GM21515 (cell line): ENCODE measurements at regions not wholly inside any gene's neighbourhood (a gene's known extent, or its start where the extent isn't known, plus 50 kb on each side); places are given as distances from the start of the nearest gene placed in this dataset.

Experiments used
- ATAC-seq: cut with Tn5 transposase; IDR thresholded peaks from one replicate; pipeline ENCODE4 v1.9.1; 2021; ENCODE audit not compliant: unreplicated experiment

- ATAC-seq: no peak
Measured at GRCh38 chr7:10085231-10085630, 888.4 kb upstream of the PHF14 start.

- ATAC-seq: no peak
Measured at GRCh38 chr7:10100572-10100971, 873.1 kb upstream of the PHF14 start.

DNA sequence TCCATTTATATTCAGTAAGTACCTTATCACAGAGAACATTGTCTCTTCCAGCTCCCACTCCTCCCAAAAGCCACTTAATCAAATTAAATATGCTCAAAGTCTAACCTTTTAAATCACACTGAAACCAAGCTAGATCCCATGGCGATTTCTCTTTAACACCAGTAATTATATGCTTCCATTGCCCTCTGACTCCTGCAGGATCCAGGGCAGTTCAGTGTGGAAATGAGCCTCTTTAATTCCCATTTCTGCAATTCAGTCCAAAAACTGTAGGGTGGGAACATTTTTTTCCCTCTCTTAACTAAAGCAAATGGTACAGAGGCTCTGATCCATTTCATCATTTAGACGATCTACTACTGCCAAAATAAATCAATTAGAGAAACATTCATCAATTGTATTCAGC is 872.3 kb upstream of the PHF14 start:
- no peak for ATAC-seq

- no peak for ATAC-seq
Measured at GRCh38 chr7:10104292-10104691, 869.4 kb upstream of the PHF14 start.

DNA sequence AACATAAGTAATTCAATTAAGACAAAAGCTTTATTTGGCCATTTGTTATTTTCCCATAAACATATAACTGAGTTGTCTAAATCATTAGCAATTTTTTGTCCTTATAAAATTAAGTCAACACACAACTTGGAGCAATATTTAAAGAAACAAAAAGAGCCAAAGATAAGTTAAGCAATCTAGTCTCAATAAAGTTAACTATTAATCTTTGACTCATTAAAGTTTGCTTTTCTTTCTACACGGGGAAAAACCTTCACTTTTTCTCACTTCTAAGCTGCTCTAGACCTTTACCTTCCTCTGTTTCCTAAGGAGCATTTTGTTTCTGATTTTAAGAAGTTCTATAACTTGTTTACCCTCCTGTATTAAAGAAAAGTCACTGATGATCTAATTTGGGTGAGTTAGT is 867.1 kb upstream of the PHF14 start:
- ATAC-seq: no peak

DNA sequence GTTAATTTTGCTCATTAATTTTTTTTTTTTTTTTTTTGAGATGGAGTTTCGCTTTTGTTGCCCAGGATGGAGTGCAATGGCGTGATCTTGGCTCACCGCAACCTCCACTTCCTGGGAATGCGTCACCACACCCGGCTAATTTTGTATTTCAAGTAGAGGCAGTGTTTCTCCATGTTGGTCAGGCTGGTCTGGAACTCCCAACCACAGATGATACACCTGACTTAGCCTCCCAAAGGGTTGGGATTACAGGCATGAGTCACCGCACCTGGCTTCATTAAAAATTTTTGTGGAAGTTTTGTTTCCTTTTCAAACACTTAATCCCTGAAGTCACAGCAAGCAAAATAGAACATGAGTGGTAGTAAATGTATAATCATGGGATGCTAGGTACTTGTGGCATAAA is 857.2 kb upstream of the PHF14 start:
- ATAC-seq: no peak

DNA sequence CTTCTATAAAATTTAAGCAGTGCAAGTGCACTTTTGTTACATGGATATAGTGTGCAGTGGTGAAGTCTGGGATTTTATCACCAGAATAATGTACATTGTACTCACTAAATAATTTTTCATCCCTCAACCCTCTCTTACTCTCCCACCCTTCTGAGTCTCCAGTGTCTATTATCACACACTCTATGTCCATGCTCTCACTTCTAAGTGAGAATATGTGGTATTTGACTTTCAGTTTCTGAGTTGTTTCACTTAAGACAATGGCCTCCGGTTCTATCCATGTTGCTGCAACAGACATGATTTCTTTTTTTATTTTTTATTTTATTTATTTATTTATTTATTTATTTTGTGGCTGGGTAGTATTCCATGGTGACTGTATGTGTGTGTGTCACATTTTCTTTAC is 855.9 kb upstream of the PHF14 start:
- no peak for ATAC-seq

DNA sequence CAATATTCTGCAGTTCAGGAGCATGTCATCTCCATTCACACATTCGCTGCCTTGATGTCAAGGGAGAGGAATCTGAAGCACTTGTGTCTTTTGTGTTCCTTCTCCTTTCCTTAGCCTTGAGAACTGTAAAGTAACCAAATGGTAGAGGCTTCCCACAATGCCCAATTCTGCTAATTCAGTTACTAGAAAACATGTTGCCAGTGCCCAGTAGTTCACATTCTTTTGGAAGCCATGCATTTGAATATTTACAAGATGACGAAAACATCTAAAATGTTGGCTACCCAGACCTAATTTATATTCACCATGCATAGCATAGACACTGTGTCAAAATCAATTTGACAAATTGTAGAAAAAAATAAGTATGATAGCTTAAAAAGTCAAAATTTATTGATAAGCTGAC is 852.7 kb upstream of the PHF14 start:
- no peak for ATAC-seq

DNA sequence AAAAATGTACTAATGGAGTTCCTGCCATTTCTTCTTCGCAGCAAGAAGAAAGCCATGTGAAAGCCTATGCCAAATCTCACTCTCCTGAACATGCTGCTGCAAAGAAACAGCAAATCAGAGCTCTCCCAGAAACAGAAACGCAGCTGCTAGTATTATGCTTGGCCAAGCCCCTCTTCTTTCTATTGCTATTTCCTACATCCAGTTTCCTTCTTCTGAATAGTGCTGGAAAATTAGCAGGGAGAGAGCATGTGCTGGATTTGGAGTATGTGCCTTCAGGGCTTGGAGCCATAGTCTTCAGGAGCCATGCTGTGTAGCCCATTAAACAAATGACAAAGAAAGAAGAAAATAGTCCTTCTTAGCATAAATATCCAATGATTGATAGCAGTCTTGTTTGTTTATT is 852.0 kb upstream of the PHF14 start:
- ATAC-seq: no peak

GRCh38 chr7:10122551-10123100 is 851.0 kb upstream of the PHF14 start:
- no peak for ATAC-seq

DNA sequence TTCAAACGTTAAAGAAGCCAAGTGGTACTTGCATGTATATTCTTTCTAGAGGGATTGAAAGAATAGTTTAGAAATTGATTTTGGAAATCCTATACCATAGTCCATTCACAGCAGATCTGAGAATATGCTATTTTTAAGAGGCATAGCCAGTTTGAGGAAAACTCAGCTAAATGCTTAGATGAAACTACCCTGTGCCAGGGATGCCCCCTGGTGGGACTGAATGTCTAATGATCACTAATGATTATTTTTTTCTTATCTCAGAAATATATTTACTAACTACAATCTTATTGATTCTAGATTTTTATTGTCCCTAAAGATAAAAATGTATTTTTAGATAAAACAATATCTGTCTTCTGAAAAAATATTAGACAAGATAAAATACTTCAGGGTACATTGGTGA is 844.9 kb upstream of the PHF14 start:
- ATAC-seq: no peak

- no peak for ATAC-seq
Measured at GRCh38 chr7:10138087-10138854, 835.4 kb upstream of the PHF14 start.

DNA sequence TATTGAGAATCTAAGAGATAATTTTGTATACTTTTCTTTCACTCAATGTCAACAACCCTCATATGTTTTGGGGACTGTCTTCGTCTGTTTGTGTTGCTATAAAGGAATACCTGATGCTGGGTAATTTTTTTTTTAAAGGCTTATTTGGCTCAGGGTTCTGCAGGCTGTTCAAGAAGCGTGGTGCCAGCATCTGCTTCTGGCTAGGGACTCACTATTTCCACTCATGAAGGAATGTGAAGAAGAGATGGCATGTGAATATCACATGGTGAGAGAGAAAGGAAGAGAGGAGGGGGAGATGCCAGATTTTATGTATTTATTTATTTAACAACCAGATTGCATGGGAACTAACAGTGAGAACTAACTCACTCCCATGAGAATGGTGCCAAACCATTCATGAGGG is 827.4 kb upstream of the PHF14 start:
- ATAC-seq: no peak

- no peak for ATAC-seq
Measured at GRCh38 chr7:10156972-10157371, 816.7 kb upstream of the PHF14 start.

- ATAC-seq: no peak
Measured at GRCh38 chr7:10181996-10182395, 791.7 kb upstream of the PHF14 start.

GRCh38 chr7:10192074-10192473 is 781.6 kb upstream of the PHF14 start:
- no peak for ATAC-seq

GRCh38 chr7:10205696-10206095 is 768.0 kb upstream of the PHF14 start:
- ATAC-seq: no peak

DNA sequence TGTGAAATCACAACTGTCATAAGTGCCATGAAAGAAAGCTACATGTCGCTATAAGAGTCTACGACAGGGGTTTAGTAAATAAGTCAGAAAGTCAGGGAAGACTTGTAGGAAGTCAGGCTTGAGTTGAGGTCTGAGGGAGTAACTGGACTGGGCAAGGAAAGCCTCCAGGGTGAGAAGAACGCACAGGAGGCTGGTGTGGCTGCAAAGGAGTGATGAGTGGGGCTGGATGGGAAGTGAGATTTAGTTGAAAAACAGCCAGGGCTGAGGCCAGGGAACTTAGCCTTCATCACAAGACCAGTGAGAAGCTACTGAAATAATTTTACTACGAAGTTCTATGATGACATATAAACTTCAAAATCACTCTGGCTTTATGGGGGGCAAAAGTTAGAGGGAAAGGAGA is 763.7 kb upstream of the PHF14 start:
- ATAC-seq: no peak

- ATAC-seq: no peak
Measured at GRCh38 chr7:10211016-10211415, 762.7 kb upstream of the PHF14 start.

GRCh38 chr7:10211861-10212260 is 761.8 kb upstream of the PHF14 start:
- no peak for ATAC-seq

GRCh38 chr7:10212649-10213048 is 761.0 kb upstream of the PHF14 start:
- ATAC-seq: no peak

- ATAC-seq: no peak
Measured at GRCh38 chr7:10216462-10216861, 757.2 kb upstream of the PHF14 start.

GRCh38 chr7:10221084-10221483 is 752.6 kb upstream of the PHF14 start:
- no peak for ATAC-seq
